Prostate gland (tissue), 2 donors: ENCODE measurements at regions not wholly inside any gene's neighbourhood (a gene's known extent, or its start where the extent isn't known, plus 50 kb on each side); places are given as distances from the start of the nearest gene placed in this dataset.

Experiments
- DNase-seq: peaks from one replicate; pipeline ENCODE4 v3.0.0-alpha.2; 2019; ENCODE audit warnings: low spot score
- H3K27ac ChIP-seq, 2 donors: fragments of 200-600 bp; sonication (generic); 2 replicates each; pipeline ENCODE4 v1.5.1; 2017 to 2019
- H3K27me3 ChIP-seq: fragments of 200-600 bp; sonication (generic); replicated peaks from 2 replicates; pipeline ENCODE4 v1.5.1; 2019; ENCODE audit not compliant: insufficient read depth
- H3K36me3 ChIP-seq, 2 donors: fragments of 200-600 bp; sonication (generic); 1 replicate in 1 of 2; 2 replicates in 1 of 2; pipeline versions ENCODE4 v1.5.1 to v1.8.1; 2017 to 2019
- H3K4me1 ChIP-seq: fragments of 200-600 bp; sonication (generic); replicated peaks from 2 replicates; pipeline ENCODE4 v1.5.1; 2019
- H3K4me3 ChIP-seq, 2 donors: fragments of 200-600 bp; sonication (generic); 2 replicates each; pipeline ENCODE4 v1.5.1; 2017 to 2019
- H3K9me3 ChIP-seq: fragments of 200-600 bp; sonication (generic); 2 replicates; pipeline ENCODE4 v1.5.1; 2017
- POLR2A ChIP-seq: fragments of 450-650 bp; IDR thresholded peaks from one replicate; pipeline ENCODE4 v1.6.1; 2016; ENCODE audit warnings: antibody characterized with exemption, mild to moderate bottlenecking
- POLR2AphosphoS5 ChIP-seq: sonication (generic); formaldehyde crosslinking; IDR thresholded peaks from one replicate; pipeline ENCODE4 v1.6.1; 2017; ENCODE audit warnings: antibody characterized with exemption
- WGBS: methylation state at CpG from one replicate; pipeline ENCODE4 v1.1.5; 2018; 5-methylcytosine and 5-hydroxymethylcytosine counted together
- intact Hi-C: fragments of 100-400 bp; cut with DNase I; formaldehyde crosslinking; loops from one replicate; pipeline ENCODE4 v1.14.2; 2022
- TF ChIP-seq, protein P1 (sequence below), 4 experiments: fragments of 200-600 bp in 2 of 4; fragments of 450-650 bp in 2 of 4; sonication (generic) in 2 of 4; IDR thresholded peaks; 1 replicate in 3 of 4; 2 replicates in 1 of 4; pipeline ENCODE4 v1.5.1; 2016 to 2019; ENCODE audit warnings: antibody characterized with exemption in 4 of 4, mild to moderate bottlenecking in 2 of 4, moderate library complexity in 2 of 4

DNA sequence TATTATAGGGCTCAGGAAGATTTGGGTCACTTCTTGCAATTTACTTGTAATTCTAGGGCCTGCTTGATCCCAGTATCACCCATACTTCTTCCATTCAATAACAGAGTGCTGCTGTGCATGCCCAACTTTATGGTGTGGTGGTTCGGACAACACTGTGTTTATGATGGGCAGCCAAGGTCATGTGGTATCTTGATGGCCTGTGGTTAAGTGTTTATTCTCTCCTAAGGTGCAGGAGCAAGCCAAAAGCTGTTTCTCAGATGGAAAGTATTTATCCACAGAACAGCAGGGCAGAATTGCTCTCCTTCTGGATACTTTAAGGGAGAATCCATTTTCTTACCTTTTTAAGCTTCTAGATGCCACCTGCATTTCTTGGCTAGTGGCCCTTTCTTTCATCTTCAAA, 433.8 kb downstream of the SH2D4B start:
- H3K27me3 ChIP-seq = no peaks in the 10 kb centered on the region
- intact Hi-C loops = no loop called here
- WGBS = 57% methylated on average over 1 of the region's 1 CpG
- TF ChIP-seq, protein P1, sequence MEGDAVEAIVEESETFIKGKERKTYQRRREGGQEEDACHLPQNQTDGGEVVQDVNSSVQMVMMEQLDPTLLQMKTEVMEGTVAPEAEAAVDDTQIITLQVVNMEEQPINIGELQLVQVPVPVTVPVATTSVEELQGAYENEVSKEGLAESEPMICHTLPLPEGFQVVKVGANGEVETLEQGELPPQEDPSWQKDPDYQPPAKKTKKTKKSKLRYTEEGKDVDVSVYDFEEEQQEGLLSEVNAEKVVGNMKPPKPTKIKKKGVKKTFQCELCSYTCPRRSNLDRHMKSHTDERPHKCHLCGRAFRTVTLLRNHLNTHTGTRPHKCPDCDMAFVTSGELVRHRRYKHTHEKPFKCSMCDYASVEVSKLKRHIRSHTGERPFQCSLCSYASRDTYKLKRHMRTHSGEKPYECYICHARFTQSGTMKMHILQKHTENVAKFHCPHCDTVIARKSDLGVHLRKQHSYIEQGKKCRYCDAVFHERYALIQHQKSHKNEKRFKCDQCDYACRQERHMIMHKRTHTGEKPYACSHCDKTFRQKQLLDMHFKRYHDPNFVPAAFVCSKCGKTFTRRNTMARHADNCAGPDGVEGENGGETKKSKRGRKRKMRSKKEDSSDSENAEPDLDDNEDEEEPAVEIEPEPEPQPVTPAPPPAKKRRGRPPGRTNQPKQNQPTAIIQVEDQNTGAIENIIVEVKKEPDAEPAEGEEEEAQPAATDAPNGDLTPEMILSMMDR (IDR thresholded peaks at IDR 0.05) = no peak
- no peaks in the 10 kb centered on the region for H3K4me1 ChIP-seq
- no peaks in the 10 kb centered on the region for H3K9me3 ChIP-seq
- no peaks in the 10 kb centered on the region for H3K36me3 ChIP-seq
- DNase-seq = no peak
- no peak overlapping the region for H3K4me3 ChIP-seq
- no peak overlapping the region for H3K27ac ChIP-seq

DNA sequence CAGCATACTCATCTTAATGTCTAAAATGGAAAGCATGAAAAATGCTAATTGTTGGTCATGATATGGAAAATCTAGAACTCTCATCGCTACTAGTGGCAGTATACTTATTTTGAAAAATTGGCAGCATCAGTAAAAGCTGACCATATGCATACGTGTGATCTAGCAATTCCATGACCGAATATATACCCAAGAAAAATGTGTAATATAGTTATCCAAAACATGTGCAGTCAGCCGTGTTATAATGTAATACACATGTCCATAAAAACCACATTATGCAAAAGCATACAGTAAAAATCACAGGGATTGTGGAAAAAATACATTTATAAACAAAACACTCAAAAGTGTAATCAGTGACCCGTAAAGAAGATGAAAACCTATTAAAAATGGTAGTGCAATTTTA, 439.0 kb downstream of the SH2D4B start:
- DNase-seq = no peak
- TF ChIP-seq, protein P1 (IDR thresholded peaks at IDR 0.05) = no peak
- TF ChIP-seq POLR2AphosphoS5 = no peak
- no peak for TF ChIP-seq POLR2A
- intact Hi-C loops = no loop called here
- Histone ChIP-seq H3K4me1 (no peaks in the 10 kb centered on the region), H3K36me3 (no peaks in the 10 kb centered on the region), H3K27ac (no peak overlapping the region), H3K27me3 (no peaks in the 10 kb centered on the region), H3K9me3 (no peaks in the 10 kb centered on the region), H3K4me3 (no peak overlapping the region)
- 78% methylated on average over 5 of the region's 5 CpGs for WGBS

DNA sequence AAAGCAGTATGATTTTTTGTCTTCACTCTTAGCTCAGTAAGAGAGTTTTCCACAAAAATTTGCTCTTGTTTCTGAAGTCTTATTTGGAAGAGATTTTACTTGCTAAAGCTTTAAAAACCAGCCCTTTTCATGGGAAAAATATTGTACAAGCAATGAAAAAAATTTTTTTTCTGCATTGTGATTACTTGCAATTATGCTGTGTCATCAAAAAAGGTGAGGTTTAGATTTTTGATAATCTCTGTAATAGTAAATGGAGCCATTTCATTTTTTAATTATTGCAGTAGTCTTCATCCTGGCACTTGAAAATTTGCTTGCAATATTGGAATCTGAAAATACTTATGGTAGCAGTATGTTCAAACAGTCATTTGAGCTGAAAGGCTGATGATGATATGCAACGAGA, 447.4 kb downstream of the SH2D4B start:
- intact Hi-C loops = no loop called here
- no peak for DNase-seq
- no peak overlapping the region for H3K27ac ChIP-seq
- H3K9me3 ChIP-seq = no peaks in the 10 kb centered on the region
- H3K36me3 ChIP-seq = no peaks in the 10 kb centered on the region
- TF ChIP-seq POLR2A = no peak
- TF ChIP-seq, protein P1 (IDR thresholded peaks at IDR 0.05) = no peak
- no peak for TF ChIP-seq POLR2AphosphoS5
- H3K4me3 ChIP-seq = no peak overlapping the region
- no peaks in the 10 kb centered on the region for H3K27me3 ChIP-seq
- H3K4me1 ChIP-seq = no peaks in the 10 kb centered on the region
- WGBS = 43% methylated on average over 1 of the region's 1 CpG

DNA sequence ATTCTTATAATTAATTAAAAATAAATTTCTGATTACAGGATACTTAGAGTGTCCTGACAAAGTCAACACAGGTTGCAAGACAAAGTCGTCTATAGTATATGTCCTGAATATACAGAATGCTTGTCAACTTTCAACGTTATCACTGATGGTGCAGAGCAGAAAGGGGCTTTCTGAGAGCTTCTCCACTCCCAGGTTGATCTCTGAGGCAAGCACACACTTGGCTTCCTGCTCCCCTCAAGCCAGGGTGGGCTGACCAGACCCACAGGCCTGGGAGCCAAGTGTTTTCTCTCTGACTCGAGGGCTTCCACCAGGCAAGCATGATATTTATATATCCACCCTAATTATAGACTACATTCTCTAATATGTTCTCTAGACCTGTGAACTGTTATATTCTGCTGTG, 448.9 kb downstream of the SH2D4B start:
- DNase-seq = no peak
- 73% methylated on average over 3 of the region's 3 CpGs for WGBS
- no peak overlapping the region for H3K4me3 ChIP-seq
- H3K9me3 ChIP-seq = no peaks in the 10 kb centered on the region
- H3K27ac ChIP-seq = no peak overlapping the region
- TF ChIP-seq, protein P1 (IDR thresholded peaks at IDR 0.05) = no peak
- TF ChIP-seq POLR2AphosphoS5 (no peak), POLR2A (no peak)
- no peaks in the 10 kb centered on the region for H3K4me1 ChIP-seq
- H3K36me3 ChIP-seq = no peaks in the 10 kb centered on the region
- intact Hi-C loops = no loop called here
- no peaks in the 10 kb centered on the region for H3K27me3 ChIP-seq

DNA sequence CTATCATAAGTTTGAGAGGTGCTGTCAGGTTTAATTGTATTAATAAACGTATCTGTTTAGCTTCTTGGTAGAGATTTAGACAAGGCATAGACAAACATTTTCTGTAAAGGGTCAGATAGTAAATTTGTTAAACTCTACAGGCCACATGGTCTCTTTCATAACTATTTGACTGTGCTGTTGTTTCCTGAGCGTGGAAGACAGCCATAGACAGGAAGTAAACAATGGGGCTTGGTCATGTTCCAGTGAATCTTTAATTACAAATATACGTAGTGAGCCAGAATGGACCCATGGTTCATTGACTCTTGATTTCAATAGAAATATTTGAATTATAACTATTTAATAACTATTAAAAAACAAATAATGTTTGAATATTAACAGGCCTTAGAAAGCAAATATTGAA, 451.1 kb downstream of the SH2D4B start:
- no peaks in the 10 kb centered on the region for H3K27me3 ChIP-seq
- no peak for DNase-seq
- TF ChIP-seq POLR2A (no peak), POLR2AphosphoS5 (no peak)
- TF ChIP-seq, protein P1 (IDR thresholded peaks at IDR 0.05) = no peak
- no peaks in the 10 kb centered on the region for H3K9me3 ChIP-seq
- no peak overlapping the region for H3K27ac ChIP-seq
- H3K4me1 ChIP-seq = no peaks in the 10 kb centered on the region
- no peak overlapping the region for H3K4me3 ChIP-seq
- H3K36me3 ChIP-seq = no peaks in the 10 kb centered on the region
- intact Hi-C loops = no loop called here
- WGBS = 11% methylated on average over 3 of the region's 3 CpGs
